Osteoblast (primary cell): ENCODE measurements at regions not wholly inside any gene's neighbourhood (a gene's known extent, or its start where the extent isn't known, plus 50 kb on each side); places are given as distances from the start of the nearest gene placed in this dataset.
A peak's percentile ranks its signal among the peaks of the same experiment; 100 is the strongest.

ENCODE experiments used
- DNase-seq: peaks from one replicate; pipeline ENCODE4 v3.0.0; 2011; ENCODE audit warnings: low spot score, mixed read lengths; ENCODE audit not compliant: insufficient read length; ENCODE audit errors: missing footprints
- H2AFZ ChIP-seq: 2 replicates; pipeline ENCODE4 v1.6.0; 2011; ENCODE audit warnings: mild to moderate bottlenecking, low read length
- H3K27ac ChIP-seq: 2 replicates; pipeline ENCODE4 v1.5.1; 2011; ENCODE audit warnings: mild to moderate bottlenecking, low read depth, low read length, moderate library complexity
- H3K27me3 ChIP-seq: 2 replicates; pipeline ENCODE4 v1.6.0; 2012; ENCODE audit warnings: mild to moderate bottlenecking, control low read depth, inconsistent platforms, low read length, moderate library complexity; ENCODE audit not compliant: insufficient read depth
- H3K36me3 ChIP-seq: 2 replicates; pipeline ENCODE4 v1.5.1; 2011; ENCODE audit warnings: mild to moderate bottlenecking, low read length, control low read depth, moderate library complexity; ENCODE audit not compliant: insufficient read depth
- H3K4me1 ChIP-seq: 2 replicates; pipeline ENCODE4 v1.5.1; 2011; ENCODE audit warnings: mild to moderate bottlenecking, low read length, control low read depth, moderate library complexity; ENCODE audit not compliant: insufficient read depth
- H3K4me2 ChIP-seq: 2 replicates; pipeline ENCODE4 v1.6.0; 2011; ENCODE audit warnings: mild to moderate bottlenecking, low read length; ENCODE audit not compliant: insufficient read depth
- H3K4me3 ChIP-seq: fragments of 200-600 bp; sonication (generic); 3 replicates; pipeline ENCODE4 v1.5.1; 2012; ENCODE audit warnings: mild to moderate bottlenecking, low read length, inconsistent platforms; ENCODE audit not compliant: insufficient read depth
- H3K79me2 ChIP-seq: 2 replicates; pipeline ENCODE4 v1.6.0; 2012; ENCODE audit warnings: mild to moderate bottlenecking, low read length, control low read depth, inconsistent platforms; ENCODE audit not compliant: insufficient read depth
- H3K9me3 ChIP-seq: 2 replicates; pipeline ENCODE4 v1.5.1; 2011; ENCODE audit warnings: low read depth, low read length, control low read depth
- H4K20me1 ChIP-seq: 2 replicates; pipeline ENCODE4 v1.6.0; 2012; ENCODE audit warnings: mild to moderate bottlenecking, low read length, control low read depth; ENCODE audit not compliant: insufficient read depth
- CTCF ChIP-seq: IDR thresholded peaks from 2 replicates; pipeline ENCODE4 v1.5.1; 2011; ENCODE audit warnings: mild to moderate bottlenecking, low read depth, low read length, moderate library complexity; ENCODE audit errors: extremely low read depth

GRCh38 chr5:87190687-87191086, 77.0 kb upstream of the RASA1 start:
- Histone ChIP-seq H3K4me3 (no peak overlapping the region), H2AFZ (no peak overlapping the region), H3K4me1 (peaks cover 22% of the 10 kb centered on the region), H3K79me2 (no peaks in the 10 kb centered on the region), H4K20me1 (no peaks in the 10 kb centered on the region), H3K27me3 (no peaks in the 10 kb centered on the region), H3K9me3 (no peaks in the 10 kb centered on the region), H3K4me2 (no peak overlapping the region), H3K27ac (no peak overlapping the region), H3K36me3 (no peaks in the 10 kb centered on the region)
- TF ChIP-seq CTCF: no peak
- DNase-seq: no peak

GRCh38 chr5:87191645-87192044, 76.0 kb upstream of the RASA1 start:
- H3K36me3 ChIP-seq: no peaks in the 10 kb centered on the region
- H3K4me1 ChIP-seq: peaks cover 26% of the 10 kb centered on the region
- H3K27me3 ChIP-seq: no peaks in the 10 kb centered on the region
- no peak for DNase-seq
- TF ChIP-seq CTCF: no peak
- H3K27ac ChIP-seq: no peak overlapping the region
- no peak overlapping the region for H3K4me3 ChIP-seq
- H3K9me3 ChIP-seq: no peaks in the 10 kb centered on the region
- H2AFZ ChIP-seq: no peak overlapping the region
- no peak overlapping the region for H3K4me2 ChIP-seq
- H4K20me1 ChIP-seq: no peaks in the 10 kb centered on the region
- H3K79me2 ChIP-seq: no peaks in the 10 kb centered on the region

- no peak for TF ChIP-seq CTCF
- H3K4me1 ChIP-seq: peaks cover 26% of the 10 kb centered on the region
- no peak overlapping the region for H3K4me3 ChIP-seq
- peak; percentile 71 for DNase-seq
- H3K27me3 ChIP-seq: no peaks in the 10 kb centered on the region
- H3K9me3 ChIP-seq: no peaks in the 10 kb centered on the region
- H3K36me3 ChIP-seq: no peaks in the 10 kb centered on the region
- H2AFZ ChIP-seq: peak overlapping the region; percentile 67
- H4K20me1 ChIP-seq: no peaks in the 10 kb centered on the region
- H3K27ac ChIP-seq: peak overlapping the region; percentile 80
- H3K4me2 ChIP-seq: peak overlapping the region; percentile 26
- H3K79me2 ChIP-seq: no peaks in the 10 kb centered on the region
These were observed 72.5 kb upstream of the RASA1 start for GRCh38 chr5:87195104-87195591.

- DNase-seq: peak; percentile 21
- H3K4me1 ChIP-seq: peaks cover 26% of the 10 kb centered on the region
- H2AFZ ChIP-seq: peak overlapping the region; percentile 67
- no peaks in the 10 kb centered on the region for H3K9me3 ChIP-seq
- no peaks in the 10 kb centered on the region for H3K27me3 ChIP-seq
- H3K4me3 ChIP-seq: no peak overlapping the region
- peak overlapping the region; percentile 26 for H3K4me2 ChIP-seq
- no peaks in the 10 kb centered on the region for H3K79me2 ChIP-seq
- H4K20me1 ChIP-seq: no peaks in the 10 kb centered on the region
- no peak for TF ChIP-seq CTCF
- peak overlapping the region; percentile 80 for H3K27ac ChIP-seq
- no peaks in the 10 kb centered on the region for H3K36me3 ChIP-seq
These were observed 72.1 kb upstream of the RASA1 start for GRCh38 chr5:87195616-87196015.
